Epithelial cell of esophagus (primary cell): ENCODE measurements at regions not wholly inside any gene's neighbourhood (a gene's known extent, or its start where the extent isn't known, plus 50 kb on each side); places are given as distances from the start of the nearest gene placed in this dataset.

Source experiments
- DNase-seq: peaks from one replicate; pipeline ENCODE4 v3.0.0; 2010; ENCODE audit warnings: low read depth
- H3K4me3 ChIP-seq: 2 replicates; pipeline ENCODE4 v1.5.1; 2011; ENCODE audit warnings: mild to moderate bottlenecking, low read length, control low read depth
- TF ChIP-seq, protein P1 (sequence below): IDR thresholded peaks from 2 replicates; pipeline ENCODE4 v1.5.1; 2011; ENCODE audit warnings: low read depth, mild to moderate bottlenecking, low read length, control low read depth, inconsistent platforms; ENCODE audit not compliant: insufficient read depth; ENCODE audit errors: missing control alignments

GRCh38 chr1:169027607-169028320, 78.7 kb upstream of the ATP1B1 start:
- no peak overlapping the region for H3K4me3 ChIP-seq
- TF ChIP-seq, protein P1, sequence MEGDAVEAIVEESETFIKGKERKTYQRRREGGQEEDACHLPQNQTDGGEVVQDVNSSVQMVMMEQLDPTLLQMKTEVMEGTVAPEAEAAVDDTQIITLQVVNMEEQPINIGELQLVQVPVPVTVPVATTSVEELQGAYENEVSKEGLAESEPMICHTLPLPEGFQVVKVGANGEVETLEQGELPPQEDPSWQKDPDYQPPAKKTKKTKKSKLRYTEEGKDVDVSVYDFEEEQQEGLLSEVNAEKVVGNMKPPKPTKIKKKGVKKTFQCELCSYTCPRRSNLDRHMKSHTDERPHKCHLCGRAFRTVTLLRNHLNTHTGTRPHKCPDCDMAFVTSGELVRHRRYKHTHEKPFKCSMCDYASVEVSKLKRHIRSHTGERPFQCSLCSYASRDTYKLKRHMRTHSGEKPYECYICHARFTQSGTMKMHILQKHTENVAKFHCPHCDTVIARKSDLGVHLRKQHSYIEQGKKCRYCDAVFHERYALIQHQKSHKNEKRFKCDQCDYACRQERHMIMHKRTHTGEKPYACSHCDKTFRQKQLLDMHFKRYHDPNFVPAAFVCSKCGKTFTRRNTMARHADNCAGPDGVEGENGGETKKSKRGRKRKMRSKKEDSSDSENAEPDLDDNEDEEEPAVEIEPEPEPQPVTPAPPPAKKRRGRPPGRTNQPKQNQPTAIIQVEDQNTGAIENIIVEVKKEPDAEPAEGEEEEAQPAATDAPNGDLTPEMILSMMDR = no peak
- no peak for DNase-seq

GRCh38 chr1:169031566-169032224, 74.8 kb upstream of the ATP1B1 start:
- TF ChIP-seq, protein P1 = no peak
- H3K4me3 ChIP-seq = no peak overlapping the region
- no peak for DNase-seq

GRCh38 chr1:169041366-169041765, 65.1 kb upstream of the ATP1B1 start:
- no peak for DNase-seq
- H3K4me3 ChIP-seq = no peak overlapping the region
- TF ChIP-seq, protein P1 = no peak

GRCh38 chr1:169042377-169042776, 64.1 kb upstream of the ATP1B1 start:
- no peak overlapping the region for H3K4me3 ChIP-seq
- no peak for DNase-seq
- TF ChIP-seq, protein P1 = no peak

DNA sequence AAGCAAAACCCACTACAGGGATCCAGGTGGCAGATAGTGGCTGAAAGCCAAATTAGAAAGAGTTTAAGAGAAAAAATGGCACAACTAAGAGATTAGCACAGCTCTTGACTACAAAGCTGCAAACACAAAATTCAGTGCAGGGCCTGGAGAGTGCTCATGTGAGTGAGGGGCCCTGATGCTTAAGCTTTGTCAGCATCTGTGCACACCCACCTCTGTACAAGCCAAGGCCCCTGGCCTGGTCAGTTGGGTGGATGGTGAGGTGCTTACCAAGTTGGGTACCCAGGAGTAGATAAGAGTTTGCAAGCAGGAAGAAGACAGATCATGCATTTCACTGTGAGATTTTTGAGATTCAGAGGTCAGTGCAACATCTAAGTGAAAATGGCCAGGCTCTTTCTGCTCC, 62.7 kb upstream of the ATP1B1 start:
- DNase-seq = no peak
- TF ChIP-seq, protein P1 = no peak
- no peak overlapping the region for H3K4me3 ChIP-seq

DNA sequence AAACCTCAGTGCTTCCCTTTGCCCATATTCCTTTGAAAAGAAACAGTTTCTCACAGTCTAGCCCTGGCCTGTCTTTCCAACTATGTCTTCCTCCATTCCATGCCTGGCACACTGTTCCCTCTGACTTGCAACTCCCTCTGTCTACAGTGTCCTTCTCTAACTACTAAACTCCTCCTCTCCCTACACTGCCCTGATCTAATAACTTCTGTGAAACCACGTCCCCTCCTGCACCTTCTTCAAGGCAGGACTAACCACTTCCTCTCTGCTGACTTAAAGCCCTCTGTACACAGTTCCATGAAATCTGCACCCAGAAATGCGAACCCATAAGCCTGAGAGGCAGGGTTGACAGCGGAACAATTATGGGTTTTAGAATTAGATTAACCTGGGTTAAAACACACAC, 62.2 kb upstream of the ATP1B1 start:
- no peak for DNase-seq
- no peak overlapping the region for H3K4me3 ChIP-seq
- TF ChIP-seq, protein P1 = no peak
